ENCODE measurements at regions not wholly inside any gene's neighbourhood (a gene's known extent, or its start where the extent isn't known, plus 50 kb on each side); places are given as distances from the start of the nearest gene placed in this dataset.

DNA sequence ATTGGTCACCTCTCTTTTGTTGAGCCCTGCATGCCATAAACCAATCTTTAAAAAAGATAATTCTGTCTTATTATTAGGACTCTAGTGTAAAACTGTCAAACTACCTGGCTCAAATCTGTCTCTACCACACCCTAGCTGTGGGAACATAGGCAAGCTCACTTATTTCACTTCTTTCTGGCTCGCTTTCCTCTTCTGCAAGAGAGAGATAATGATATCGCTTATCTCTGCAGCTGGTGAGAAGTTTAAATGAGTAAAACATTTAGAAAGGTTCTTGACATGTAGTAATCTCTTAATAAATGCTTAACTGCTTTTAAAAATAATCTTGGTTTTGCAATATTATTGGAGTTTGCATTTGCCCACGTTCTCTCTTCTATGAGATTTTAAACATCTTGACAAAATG lies 1109.2 kb downstream of the RAPGEF2 start:
- Histone ChIP-seq H3K27ac (ENCODE audit: low read length) (no peak overlapping the region), H3K36me3 (replicated peaks; ENCODE audit: insufficient read depth, low read length) (no peaks in the 10 kb centered on the region), H2AFZ (ENCODE audit: low read length) (no peak overlapping the region), H3K27me3 (replicated peaks; ENCODE audit: insufficient read depth, low read length) (no peaks in the 10 kb centered on the region), H4K20me1 (ENCODE audit: insufficient read depth, low read length) (no peaks in the 10 kb centered on the region), H3K4me2 (ENCODE audit: low read depth, low read length) (no peak overlapping the region), H3K79me2 (ENCODE audit: low read length) (no peaks in the 10 kb centered on the region), H3K9ac (ENCODE audit: low read length) (no peak overlapping the region), H3F3A (ENCODE audit: insufficient read depth, low read length) (no peaks in the 10 kb centered on the region), H3K9me3 (replicated peaks; ENCODE audit: insufficient read depth, low read length) (no peaks in the 10 kb centered on the region), H3K4me3 (ENCODE audit: low read length) (no peak overlapping the region), H3K9me2 (replicated peaks; ENCODE audit: insufficient read depth, low read length) (no peaks in the 10 kb centered on the region), H3K4me1 (ENCODE audit: low read length) (no peaks in the 10 kb centered on the region)
- TF ChIP-seq, protein P1, sequence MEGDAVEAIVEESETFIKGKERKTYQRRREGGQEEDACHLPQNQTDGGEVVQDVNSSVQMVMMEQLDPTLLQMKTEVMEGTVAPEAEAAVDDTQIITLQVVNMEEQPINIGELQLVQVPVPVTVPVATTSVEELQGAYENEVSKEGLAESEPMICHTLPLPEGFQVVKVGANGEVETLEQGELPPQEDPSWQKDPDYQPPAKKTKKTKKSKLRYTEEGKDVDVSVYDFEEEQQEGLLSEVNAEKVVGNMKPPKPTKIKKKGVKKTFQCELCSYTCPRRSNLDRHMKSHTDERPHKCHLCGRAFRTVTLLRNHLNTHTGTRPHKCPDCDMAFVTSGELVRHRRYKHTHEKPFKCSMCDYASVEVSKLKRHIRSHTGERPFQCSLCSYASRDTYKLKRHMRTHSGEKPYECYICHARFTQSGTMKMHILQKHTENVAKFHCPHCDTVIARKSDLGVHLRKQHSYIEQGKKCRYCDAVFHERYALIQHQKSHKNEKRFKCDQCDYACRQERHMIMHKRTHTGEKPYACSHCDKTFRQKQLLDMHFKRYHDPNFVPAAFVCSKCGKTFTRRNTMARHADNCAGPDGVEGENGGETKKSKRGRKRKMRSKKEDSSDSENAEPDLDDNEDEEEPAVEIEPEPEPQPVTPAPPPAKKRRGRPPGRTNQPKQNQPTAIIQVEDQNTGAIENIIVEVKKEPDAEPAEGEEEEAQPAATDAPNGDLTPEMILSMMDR (IDR thresholded peaks at IDR 0.05; ENCODE audit: low read length), result no peak
- TF ChIP-seq EZH2phosphoT487 (IDR thresholded peaks at IDR 0.05; ENCODE audit: low read length) (no peak), EZH2 (optimal IDR thresholded peaks at IDR 0.05; ENCODE audit: low read depth, low read length) (no peak)
- no peak for DNase-seq

DNA sequence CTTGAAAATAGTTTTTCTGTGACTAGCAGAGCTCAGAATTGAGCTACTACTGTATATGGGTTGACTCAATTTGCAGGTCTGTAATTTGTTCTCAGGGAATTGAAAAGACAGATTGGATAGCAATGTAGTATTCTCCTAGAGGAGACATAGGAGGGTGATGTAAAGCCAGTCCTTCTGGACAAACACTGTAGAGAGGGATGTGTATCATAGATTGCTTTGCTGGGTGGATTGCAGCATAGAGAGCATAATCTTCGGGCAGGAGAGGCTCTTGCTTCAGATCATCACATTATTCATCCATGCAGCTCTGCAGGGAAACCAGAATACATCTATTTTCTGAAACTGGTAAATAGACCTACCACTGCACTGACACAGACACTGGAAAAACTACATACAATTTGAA lies 1110.5 kb downstream of the RAPGEF2 start:
- H3K27ac ChIP-seq (ENCODE audit: low read length), result no peak overlapping the region
- no peaks in the 10 kb centered on the region for H4K20me1 ChIP-seq (ENCODE audit: insufficient read depth, low read length)
- no peaks in the 10 kb centered on the region for H3F3A ChIP-seq (ENCODE audit: insufficient read depth, low read length)
- no peaks in the 10 kb centered on the region for H3K36me3 ChIP-seq (replicated peaks; ENCODE audit: insufficient read depth, low read length)
- no peak overlapping the region for H2AFZ ChIP-seq (ENCODE audit: low read length)
- no peaks in the 10 kb centered on the region for H3K9me2 ChIP-seq (replicated peaks; ENCODE audit: insufficient read depth, low read length)
- no peak overlapping the region for H3K4me2 ChIP-seq (ENCODE audit: low read depth, low read length)
- no peaks in the 10 kb centered on the region for H3K9me3 ChIP-seq (replicated peaks; ENCODE audit: insufficient read depth, low read length)
- H3K27me3 ChIP-seq (replicated peaks; ENCODE audit: insufficient read depth, low read length), result no peaks in the 10 kb centered on the region
- H3K9ac ChIP-seq (ENCODE audit: low read length), result no peak overlapping the region
- no peak for TF ChIP-seq EZH2 (optimal IDR thresholded peaks at IDR 0.05; ENCODE audit: low read depth, low read length)
- TF ChIP-seq, protein P1 (IDR thresholded peaks at IDR 0.05; ENCODE audit: low read length), result no peak
- no peak for TF ChIP-seq EZH2phosphoT487 (IDR thresholded peaks at IDR 0.05; ENCODE audit: low read length)
- no peak overlapping the region for H3K4me3 ChIP-seq (ENCODE audit: low read length)
- no peak for DNase-seq
- H3K4me1 ChIP-seq (ENCODE audit: low read length), result no peaks in the 10 kb centered on the region
- no peaks in the 10 kb centered on the region for H3K79me2 ChIP-seq (ENCODE audit: low read length)

DNA sequence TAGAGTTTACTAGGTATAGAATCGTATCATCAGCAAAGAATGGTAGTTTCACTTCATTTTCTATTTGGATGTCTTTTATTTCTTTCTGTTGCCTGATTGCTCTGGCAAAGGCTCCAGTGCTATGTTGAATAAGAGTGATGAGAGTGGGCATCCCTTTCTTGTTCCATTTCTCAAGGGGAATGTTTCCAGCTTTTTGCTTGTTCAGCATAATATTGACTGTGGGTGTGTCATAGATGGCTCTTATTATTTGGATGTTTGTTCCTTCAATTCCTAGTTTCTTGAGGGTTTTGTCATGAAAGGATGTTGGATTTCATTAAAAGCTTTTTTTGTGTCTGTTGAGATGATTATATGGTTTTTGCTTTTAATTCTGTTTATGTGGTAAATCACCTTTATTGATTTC lies 1114.5 kb downstream of the RAPGEF2 start:
- no peaks in the 10 kb centered on the region for H3K27me3 ChIP-seq (replicated peaks; ENCODE audit: insufficient read depth, low read length)
- H3F3A ChIP-seq (ENCODE audit: insufficient read depth, low read length), result no peaks in the 10 kb centered on the region
- no peak overlapping the region for H2AFZ ChIP-seq (ENCODE audit: low read length)
- H3K79me2 ChIP-seq (ENCODE audit: low read length), result no peaks in the 10 kb centered on the region
- H3K9ac ChIP-seq (ENCODE audit: low read length), result no peak overlapping the region
- no peak for DNase-seq
- H3K27ac ChIP-seq (ENCODE audit: low read length), result no peak overlapping the region
- H4K20me1 ChIP-seq (ENCODE audit: insufficient read depth, low read length), result no peaks in the 10 kb centered on the region
- no peak overlapping the region for H3K4me2 ChIP-seq (ENCODE audit: low read depth, low read length)
- H3K36me3 ChIP-seq (replicated peaks; ENCODE audit: insufficient read depth, low read length), result no peaks in the 10 kb centered on the region
- no peaks in the 10 kb centered on the region for H3K4me1 ChIP-seq (ENCODE audit: low read length)
- H3K9me2 ChIP-seq (replicated peaks; ENCODE audit: insufficient read depth, low read length), result no peaks in the 10 kb centered on the region
- TF ChIP-seq EZH2phosphoT487 (IDR thresholded peaks at IDR 0.05; ENCODE audit: low read length), result no peak
- no peak for TF ChIP-seq EZH2 (optimal IDR thresholded peaks at IDR 0.05; ENCODE audit: low read depth, low read length)
- TF ChIP-seq, protein P1 (IDR thresholded peaks at IDR 0.05; ENCODE audit: low read length), result no peak
- H3K4me3 ChIP-seq (ENCODE audit: low read length), result no peak overlapping the region
- no peaks in the 10 kb centered on the region for H3K9me3 ChIP-seq (replicated peaks; ENCODE audit: insufficient read depth, low read length)

Data from MM.1S (cell line).